Trophoblast cell (in vitro differentiated cells and primary cell): ENCODE measurements at regions not wholly inside any gene's neighbourhood (a gene's known extent, or its start where the extent isn't known, plus 50 kb on each side); places are given as distances from the start of the nearest gene placed in this dataset.

Experiments used
- DNase-seq, 2 donors: peaks; one replicate each; pipeline ENCODE4 v3.0.0-alpha.2; 2016
- H2AFZ ChIP-seq: 2 replicates; pipeline ENCODE4 v1.6.1; 2013; ENCODE audit warnings: low read length, moderate library complexity, mild to moderate bottlenecking; ENCODE audit not compliant: insufficient read depth, poor library complexity
- H2AK5ac ChIP-seq: 2 replicates; pipeline ENCODE4 v1.6.1; 2013; ENCODE audit warnings: mild to moderate bottlenecking, low read length
- H2BK120ac ChIP-seq: 2 replicates; pipeline ENCODE4 v1.6.1; 2013; ENCODE audit warnings: low read length, mild to moderate bottlenecking, moderate library complexity; ENCODE audit not compliant: insufficient read depth, poor library complexity
- H2BK12ac ChIP-seq: 2 replicates; pipeline ENCODE4 v1.6.1; 2013; ENCODE audit warnings: mild to moderate bottlenecking, low read length, moderate library complexity
- H2BK5ac ChIP-seq: 2 replicates; pipeline ENCODE4 v1.6.1; 2013; ENCODE audit warnings: low read length, low read depth, moderate library complexity, mild to moderate bottlenecking; ENCODE audit not compliant: poor library complexity
- H3K14ac ChIP-seq: 2 replicates; pipeline ENCODE4 v1.6.1; 2013; ENCODE audit warnings: mild to moderate bottlenecking, low read length
- H3K18ac ChIP-seq: 2 replicates; pipeline ENCODE4 v1.6.1; 2013; ENCODE audit warnings: mild to moderate bottlenecking, low read length
- H3K23ac ChIP-seq: 2 replicates; pipeline ENCODE4 v1.6.1; 2013; ENCODE audit warnings: low read length
- H3K27ac ChIP-seq: 2 replicates; pipeline ENCODE4 v1.5.1; 2013; ENCODE audit warnings: low read depth, mild to moderate bottlenecking, inconsistent platforms, low read length, moderate library complexity
- H3K27me3 ChIP-seq: 2 replicates; pipeline ENCODE4 v1.6.1; 2013; ENCODE audit warnings: inconsistent platforms, mild to moderate bottlenecking, low read length, moderate library complexity; ENCODE audit not compliant: insufficient read depth
- H3K36me3 ChIP-seq, 2 experiments: 1 replicate in 1 of 2; 2 replicates in 1 of 2; pipeline ENCODE4 v1.6.1; 2013; ENCODE audit warnings: low read length in 2 of 2, mild to moderate bottlenecking in 2 of 2, moderate library complexity in 1 of 2; ENCODE audit not compliant: insufficient read depth in 2 of 2, control insufficient read depth in 1 of 2
- H3K4ac ChIP-seq: 2 replicates; pipeline ENCODE4 v1.6.1; 2013; ENCODE audit warnings: low read depth, mild to moderate bottlenecking, low read length, moderate library complexity
- H3K4me1 ChIP-seq, 2 experiments: 1 replicate in 1 of 2; 2 replicates in 1 of 2; pipeline ENCODE4 v1.6.1; 2013; ENCODE audit warnings: low read length in 2 of 2, mild to moderate bottlenecking in 2 of 2, moderate library complexity in 1 of 2; ENCODE audit not compliant: insufficient read depth in 2 of 2, control insufficient read depth in 1 of 2
- H3K4me2 ChIP-seq: 2 replicates; pipeline ENCODE4 v1.6.1; 2013; ENCODE audit warnings: inconsistent platforms, mild to moderate bottlenecking, low read length, moderate library complexity
- H3K4me3 ChIP-seq: 2 replicates; pipeline ENCODE4 v1.5.1; 2013; ENCODE audit warnings: mild to moderate bottlenecking, low read depth, low read length, inconsistent platforms
- H3K79me1 ChIP-seq: one replicate; pipeline ENCODE4 v1.6.1; 2013; ENCODE audit warnings: low read length
- H3K79me2 ChIP-seq: 2 replicates; pipeline ENCODE4 v1.6.1; 2013; ENCODE audit warnings: low read length, mild to moderate bottlenecking; ENCODE audit not compliant: control insufficient read depth, insufficient read depth, poor library complexity
- H3K9ac ChIP-seq: 2 replicates; pipeline ENCODE4 v1.6.1; 2013; ENCODE audit warnings: mild to moderate bottlenecking, low read length
- H3K9me3 ChIP-seq: 2 replicates; pipeline ENCODE4 v1.6.1; 2013; ENCODE audit warnings: low read depth, mild to moderate bottlenecking, control low read depth, inconsistent platforms, low read length; ENCODE audit not compliant: insufficient read depth
- H4K12ac ChIP-seq: 2 replicates; pipeline ENCODE4 v1.6.1; 2013; ENCODE audit warnings: low read depth, mild to moderate bottlenecking, low read length, moderate library complexity
- H4K8ac ChIP-seq: 2 replicates; pipeline ENCODE4 v1.6.1; 2013; ENCODE audit warnings: low read depth, mild to moderate bottlenecking, low read length, moderate library complexity
- H4K91ac ChIP-seq: one replicate; pipeline ENCODE4 v1.6.1; 2013; ENCODE audit warnings: low read depth, mild to moderate bottlenecking, low read length, moderate library complexity
- WGBS: extraction: QIAGEN DNeasy Blood & Tissue Kit; methylation state at CpG from one replicate; pipeline ENCODE4 v1.1.7; 2013; ENCODE audit warnings: missing lambda C conversion rate; ENCODE audit not compliant: insufficient read length, insufficient coverage; ENCODE audit errors: extremely low coverage; 5-methylcytosine and 5-hydroxymethylcytosine counted together

DNA sequence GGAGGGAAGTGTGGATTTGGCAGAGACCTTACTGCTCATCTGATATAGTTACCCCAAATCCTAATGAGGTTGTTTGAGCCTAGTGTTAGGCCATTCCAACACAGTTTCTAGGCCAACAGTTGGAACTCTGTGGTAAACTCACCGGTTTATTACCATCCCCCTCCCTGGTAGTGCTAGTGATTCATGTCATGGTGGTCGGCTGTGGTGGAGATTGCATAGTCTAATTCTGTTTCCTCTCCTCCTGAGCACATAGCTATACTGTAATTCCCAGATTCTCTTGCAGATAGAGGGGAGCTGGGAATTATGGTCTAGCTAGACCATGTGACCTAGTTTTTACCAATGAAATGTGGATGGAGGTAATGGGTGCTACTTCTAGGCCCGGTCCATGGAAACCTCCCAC, 123.7 kb upstream of the KIF26B start:
- H3K4me2 ChIP-seq: no peak overlapping the region
- H3K9me3 ChIP-seq: no peaks in the 10 kb centered on the region
- H2BK120ac ChIP-seq: no peak overlapping the region
- H3K36me3 ChIP-seq: peaks cover 0 to 2% of the 10 kb centered on the region in 2 experiments
- H4K91ac ChIP-seq: no peak overlapping the region
- H3K4ac ChIP-seq: no peak overlapping the region
- H3K79me2 ChIP-seq: no peaks in the 10 kb centered on the region
- H2AK5ac ChIP-seq: no peak overlapping the region
- H2AFZ ChIP-seq: no peak overlapping the region
- no peak overlapping the region for H3K4me3 ChIP-seq
- no peak overlapping the region for H2BK12ac ChIP-seq
- no peak overlapping the region for H3K14ac ChIP-seq
- H3K79me1 ChIP-seq: no peaks in the 10 kb centered on the region
- H3K27ac ChIP-seq: no peak overlapping the region
- no peak overlapping the region for H3K9ac ChIP-seq
- no peak overlapping the region for H2BK5ac ChIP-seq
- no peak overlapping the region for H3K18ac ChIP-seq
- no CpG with 5 or more reads among the region's 3 CpGs for WGBS
- H3K4me1 ChIP-seq: no peaks in the 10 kb centered on the region
- DNase-seq: no peak
- no peak overlapping the region for H4K12ac ChIP-seq
- no peaks in the 10 kb centered on the region for H3K27me3 ChIP-seq
- H4K8ac ChIP-seq: no peak overlapping the region
- H3K23ac ChIP-seq: no peak overlapping the region

GRCh38 chr1:245026247-245026646, 128.5 kb upstream of the KIF26B start:
- DNase-seq: no peak
- H2AFZ ChIP-seq: no peak overlapping the region
- H3K36me3 ChIP-seq: peaks cover 0 to 2% of the 10 kb centered on the region in 2 experiments
- no peak overlapping the region for H2AK5ac ChIP-seq
- H3K4me3 ChIP-seq: no peak overlapping the region
- H3K9ac ChIP-seq: no peak overlapping the region
- H3K23ac ChIP-seq: no peak overlapping the region
- H3K79me2 ChIP-seq: no peaks in the 10 kb centered on the region
- no peaks in the 10 kb centered on the region for H3K4me1 ChIP-seq
- no peak overlapping the region for H2BK5ac ChIP-seq
- no peak overlapping the region for H3K14ac ChIP-seq
- no peak overlapping the region for H3K4ac ChIP-seq
- no peak overlapping the region for H4K12ac ChIP-seq
- no peak overlapping the region for H3K27ac ChIP-seq
- no peaks in the 10 kb centered on the region for H3K27me3 ChIP-seq
- no peak overlapping the region for H2BK120ac ChIP-seq
- WGBS: no CpG with 5 or more reads among the region's 3 CpGs
- H4K8ac ChIP-seq: no peak overlapping the region
- H4K91ac ChIP-seq: no peak overlapping the region
- H3K9me3 ChIP-seq: no peaks in the 10 kb centered on the region
- H3K18ac ChIP-seq: no peak overlapping the region
- H2BK12ac ChIP-seq: no peak overlapping the region
- H3K79me1 ChIP-seq: no peaks in the 10 kb centered on the region
- H3K4me2 ChIP-seq: no peak overlapping the region

DNA sequence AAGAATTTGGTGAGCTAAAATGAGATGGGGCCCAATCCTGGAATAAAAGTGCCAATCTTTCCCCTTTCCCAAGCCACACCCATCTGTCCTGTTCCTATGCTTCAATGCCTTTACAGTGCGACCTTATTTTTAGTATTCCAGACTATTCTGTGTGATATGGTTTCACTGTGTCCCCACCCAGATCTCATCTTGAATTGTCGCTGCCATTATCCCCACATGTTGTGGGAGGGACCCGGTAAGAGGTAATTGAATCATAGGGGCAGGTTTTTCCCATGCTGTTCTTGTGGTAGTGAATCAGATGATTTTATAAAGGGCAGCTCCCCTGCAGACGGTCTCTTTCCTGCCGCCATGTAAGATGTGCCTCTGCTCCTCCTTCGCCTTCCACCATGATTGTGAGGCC, 129.3 kb upstream of the KIF26B start:
- Histone ChIP-seq H2AK5ac (no peak overlapping the region), H3K23ac (no peak overlapping the region), H3K4me3 (no peak overlapping the region), H3K14ac (no peak overlapping the region), H4K8ac (no peak overlapping the region), H2BK120ac (no peak overlapping the region), H3K9me3 (no peaks in the 10 kb centered on the region), H4K12ac (no peak overlapping the region), H2AFZ (no peak overlapping the region), H3K79me2 (no peaks in the 10 kb centered on the region), H2BK5ac (no peak overlapping the region), H3K79me1 (no peaks in the 10 kb centered on the region), H3K4me1 (no peaks in the 10 kb centered on the region), H4K91ac (no peak overlapping the region), H3K18ac (no peak overlapping the region), H3K27ac (no peak overlapping the region), H2BK12ac (no peak overlapping the region), H3K36me3 (peaks cover 0 to 2% of the 10 kb centered on the region in 2 experiments), H3K4me2 (no peak overlapping the region), H3K27me3 (no peaks in the 10 kb centered on the region), H3K4ac (no peak overlapping the region), H3K9ac (no peak overlapping the region)
- DNase-seq: no peak
- no CpG with 5 or more reads among the region's 6 CpGs for WGBS

DNA sequence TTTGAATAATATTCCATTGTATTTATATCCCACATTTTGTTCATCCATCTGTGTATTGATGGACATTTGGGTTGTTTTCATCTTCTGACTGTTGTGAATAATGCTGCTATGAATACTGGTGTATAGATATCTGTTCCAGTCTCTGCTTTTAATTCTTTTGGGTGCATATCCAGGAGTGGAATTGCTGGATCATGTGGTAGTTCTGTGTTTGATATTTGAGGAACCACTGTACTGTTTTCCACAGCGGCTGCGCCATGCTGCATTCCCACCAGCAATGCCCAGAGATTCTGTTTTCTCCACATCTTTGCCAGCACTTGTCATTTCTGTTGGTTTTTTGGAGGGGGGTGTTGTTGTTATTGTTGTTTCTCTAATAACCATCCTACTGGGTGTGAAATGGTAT, 131.6 kb upstream of the KIF26B start:
- H3K36me3 ChIP-seq: peaks cover 0 to 4% of the 10 kb centered on the region in 2 experiments
- no peaks in the 10 kb centered on the region for H3K79me2 ChIP-seq
- no peak for DNase-seq
- no peaks in the 10 kb centered on the region for H3K4me1 ChIP-seq
- H2BK120ac ChIP-seq: no peak overlapping the region
- H3K9ac ChIP-seq: no peak overlapping the region
- no peaks in the 10 kb centered on the region for H3K79me1 ChIP-seq
- H3K27me3 ChIP-seq: no peaks in the 10 kb centered on the region
- no peak overlapping the region for H2AK5ac ChIP-seq
- H4K8ac ChIP-seq: no peak overlapping the region
- H4K12ac ChIP-seq: no peak overlapping the region
- no peak overlapping the region for H3K4me2 ChIP-seq
- H3K4me3 ChIP-seq: no peak overlapping the region
- no peak overlapping the region for H3K4ac ChIP-seq
- no peak overlapping the region for H2AFZ ChIP-seq
- H2BK12ac ChIP-seq: no peak overlapping the region
- no peak overlapping the region for H2BK5ac ChIP-seq
- no peak overlapping the region for H3K18ac ChIP-seq
- no peak overlapping the region for H4K91ac ChIP-seq
- no peak overlapping the region for H3K23ac ChIP-seq
- no peak overlapping the region for H3K14ac ChIP-seq
- H3K9me3 ChIP-seq: no peaks in the 10 kb centered on the region
- no peak overlapping the region for H3K27ac ChIP-seq
- WGBS: no CpG with 5 or more reads among the region's 2 CpGs
